Panc1 (cell line): ENCODE measurements at regions not wholly inside any gene's neighbourhood (a gene's known extent, or its start where the extent isn't known, plus 50 kb on each side); places are given as distances from the start of the nearest gene placed in this dataset.

Source experiments
- ATAC-seq: fragments of 200-7000 bp; cut with Tn5 transposase; 2 replicates; pipeline ENCODE4 v1.9.1; 2020; ENCODE audit warnings: mild to moderate bottlenecking, moderate library complexity
- BruUV-seq: library from RNA; stranded (reverse); fragments of 400-500 nt; replicated peaks from 2 replicates; lab custom pipeline; 2021; lab: Mats Ljungman, UMichigan
- CTCF ChIA-PET: fragments of 300-600 bp; sonication (Branson Sonifier 250); formaldehyde crosslinking; loops from one replicate; lab custom pipeline; 2022; ENCODE audit warnings: antibody characterized with exemption; lab: Charles Lee
- POLR2A ChIA-PET: fragments of 300-600 bp; sonication (Branson Sonifier 250); formaldehyde crosslinking; loops from one replicate; lab custom pipeline; 2022; ENCODE audit warnings: antibody characterized with exemption; lab: Charles Lee
- DNase-seq: peaks from one replicate; pipeline ENCODE4 v3.0.0-alpha.2; 2010; ENCODE audit warnings: low read depth, low spot score
- H3K27ac ChIP-seq: 2 replicates; pipeline ENCODE4 v1.5.1; 2011; ENCODE audit warnings: mild to moderate bottlenecking, low read length, inconsistent platforms
- H3K27me3 ChIP-seq: fragments of 200-500 bp; sonication (Bioruptor generic); 2 replicates; pipeline ENCODE4 v1.6.0; 2014; ENCODE audit warnings: low read length, inconsistent platforms; ENCODE audit not compliant: control insufficient read depth, insufficient read depth
- H3K36me3 ChIP-seq: fragments of 200-500 bp; sonication (Bioruptor generic); 2 replicates; pipeline ENCODE4 v1.5.1; 2014; ENCODE audit warnings: inconsistent platforms, mild to moderate bottlenecking, low read length, moderate library complexity; ENCODE audit not compliant: control insufficient read depth, insufficient read depth
- H3K4me1 ChIP-seq: 2 replicates; pipeline ENCODE4 v1.5.1; 2011; ENCODE audit warnings: inconsistent platforms, mild to moderate bottlenecking, low read length, moderate library complexity; ENCODE audit not compliant: control insufficient read depth, insufficient read depth
- H3K4me3 ChIP-seq, 2 experiments: 2 replicates each; pipeline ENCODE4 v1.5.1; 2011 to 2012; ENCODE audit warnings: low read depth in 2 of 2, low read length in 2 of 2, mild to moderate bottlenecking in 2 of 2, inconsistent platforms in 1 of 2, moderate library complexity in 1 of 2
- H3K9me3 ChIP-seq: fragments of 200-500 bp; sonication (Bioruptor generic); 2 replicates; pipeline ENCODE4 v1.5.1; 2014; ENCODE audit warnings: low read depth, mild to moderate bottlenecking, inconsistent platforms, low read length, moderate library complexity; ENCODE audit not compliant: control insufficient read depth, insufficient read depth
- POLR2AphosphoS5 ChIP-seq: IDR thresholded peaks from 2 replicates; pipeline ENCODE4 v1.6.1; 2012; ENCODE audit warnings: mild to moderate bottlenecking, low read depth, low read length, moderate library complexity
- SIN3A ChIP-seq: IDR thresholded peaks from 2 replicates; pipeline ENCODE4 v1.6.1; 2012; ENCODE audit warnings: low read depth, mild to moderate bottlenecking, low read length, moderate library complexity, borderline replicate concordance; ENCODE audit not compliant: insufficient read depth
- TCF7L2 ChIP-seq: IDR thresholded peaks from 2 replicates; pipeline ENCODE4 v1.6.1; 2011; ENCODE audit warnings: mild to moderate bottlenecking, low read depth, low read length, inconsistent platforms
- in situ Hi-C: cut with HindIII; loops from 2 replicates; pipeline ENCODE4 v1.10.0; 2016; ENCODE audit warnings: low sequenced_read_pairs, low pct_unique_long_range_greater_than_20kb
- intact Hi-C: fragments of 100-400 bp; cut with micrococcal nuclease; formaldehyde crosslinking; loops from one replicate; pipeline ENCODE4 v1.10.0; 2022; ENCODE audit not compliant: unreplicated experiment
- TF ChIP-seq, protein P1 (sequence below): fragments of 450-650 bp; IDR thresholded peaks from 2 replicates; pipeline ENCODE4 v1.5.1; 2017; ENCODE audit warnings: mild to moderate bottlenecking
- TF ChIP-seq, protein P2 (sequence below), 2 experiments: IDR thresholded peaks; 2 replicates each; pipeline ENCODE4 v1.6.1; 2011 to 2012; ENCODE audit warnings: low read depth in 2 of 2, control low read depth in 1 of 2, low read length in 1 of 2, mild to moderate bottlenecking in 1 of 2, moderate library complexity in 1 of 2; ENCODE audit not compliant: insufficient read depth in 1 of 2

DNA sequence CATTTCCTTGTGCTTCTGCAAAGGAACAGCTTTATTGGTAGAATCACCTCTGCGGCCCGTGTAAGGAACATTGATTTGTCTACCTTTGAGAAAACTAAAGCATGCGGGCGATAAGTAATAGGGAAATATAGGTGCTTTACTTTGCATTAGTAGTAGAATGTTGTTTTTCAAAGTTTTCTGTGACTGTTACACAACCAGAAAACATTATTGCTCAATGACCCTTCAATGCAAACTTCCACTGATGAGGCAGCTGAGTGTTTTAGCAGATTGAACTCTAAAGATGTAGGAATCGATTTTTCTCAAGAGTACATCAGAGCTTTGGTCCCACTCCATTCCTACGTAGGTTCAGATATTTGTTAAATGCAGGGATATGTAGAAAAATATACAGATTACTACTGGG is 427.8 kb downstream of the DNAJB9 start:
- Histone ChIP-seq H3K9me3 (no peaks in the 10 kb centered on the region), H3K4me3 (no peak overlapping the region), H3K27me3 (no peaks in the 10 kb centered on the region), H3K4me1 (no peaks in the 10 kb centered on the region), H3K27ac (no peak overlapping the region), H3K36me3 (no peaks in the 10 kb centered on the region)
- DNase-seq (no peak), ATAC-seq (no peak)
- intact Hi-C loops = no loop called here
- no peak for TF ChIP-seq TCF7L2
- TF ChIP-seq, protein P1, sequence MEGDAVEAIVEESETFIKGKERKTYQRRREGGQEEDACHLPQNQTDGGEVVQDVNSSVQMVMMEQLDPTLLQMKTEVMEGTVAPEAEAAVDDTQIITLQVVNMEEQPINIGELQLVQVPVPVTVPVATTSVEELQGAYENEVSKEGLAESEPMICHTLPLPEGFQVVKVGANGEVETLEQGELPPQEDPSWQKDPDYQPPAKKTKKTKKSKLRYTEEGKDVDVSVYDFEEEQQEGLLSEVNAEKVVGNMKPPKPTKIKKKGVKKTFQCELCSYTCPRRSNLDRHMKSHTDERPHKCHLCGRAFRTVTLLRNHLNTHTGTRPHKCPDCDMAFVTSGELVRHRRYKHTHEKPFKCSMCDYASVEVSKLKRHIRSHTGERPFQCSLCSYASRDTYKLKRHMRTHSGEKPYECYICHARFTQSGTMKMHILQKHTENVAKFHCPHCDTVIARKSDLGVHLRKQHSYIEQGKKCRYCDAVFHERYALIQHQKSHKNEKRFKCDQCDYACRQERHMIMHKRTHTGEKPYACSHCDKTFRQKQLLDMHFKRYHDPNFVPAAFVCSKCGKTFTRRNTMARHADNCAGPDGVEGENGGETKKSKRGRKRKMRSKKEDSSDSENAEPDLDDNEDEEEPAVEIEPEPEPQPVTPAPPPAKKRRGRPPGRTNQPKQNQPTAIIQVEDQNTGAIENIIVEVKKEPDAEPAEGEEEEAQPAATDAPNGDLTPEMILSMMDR = no peak
- TF ChIP-seq, protein P2, sequence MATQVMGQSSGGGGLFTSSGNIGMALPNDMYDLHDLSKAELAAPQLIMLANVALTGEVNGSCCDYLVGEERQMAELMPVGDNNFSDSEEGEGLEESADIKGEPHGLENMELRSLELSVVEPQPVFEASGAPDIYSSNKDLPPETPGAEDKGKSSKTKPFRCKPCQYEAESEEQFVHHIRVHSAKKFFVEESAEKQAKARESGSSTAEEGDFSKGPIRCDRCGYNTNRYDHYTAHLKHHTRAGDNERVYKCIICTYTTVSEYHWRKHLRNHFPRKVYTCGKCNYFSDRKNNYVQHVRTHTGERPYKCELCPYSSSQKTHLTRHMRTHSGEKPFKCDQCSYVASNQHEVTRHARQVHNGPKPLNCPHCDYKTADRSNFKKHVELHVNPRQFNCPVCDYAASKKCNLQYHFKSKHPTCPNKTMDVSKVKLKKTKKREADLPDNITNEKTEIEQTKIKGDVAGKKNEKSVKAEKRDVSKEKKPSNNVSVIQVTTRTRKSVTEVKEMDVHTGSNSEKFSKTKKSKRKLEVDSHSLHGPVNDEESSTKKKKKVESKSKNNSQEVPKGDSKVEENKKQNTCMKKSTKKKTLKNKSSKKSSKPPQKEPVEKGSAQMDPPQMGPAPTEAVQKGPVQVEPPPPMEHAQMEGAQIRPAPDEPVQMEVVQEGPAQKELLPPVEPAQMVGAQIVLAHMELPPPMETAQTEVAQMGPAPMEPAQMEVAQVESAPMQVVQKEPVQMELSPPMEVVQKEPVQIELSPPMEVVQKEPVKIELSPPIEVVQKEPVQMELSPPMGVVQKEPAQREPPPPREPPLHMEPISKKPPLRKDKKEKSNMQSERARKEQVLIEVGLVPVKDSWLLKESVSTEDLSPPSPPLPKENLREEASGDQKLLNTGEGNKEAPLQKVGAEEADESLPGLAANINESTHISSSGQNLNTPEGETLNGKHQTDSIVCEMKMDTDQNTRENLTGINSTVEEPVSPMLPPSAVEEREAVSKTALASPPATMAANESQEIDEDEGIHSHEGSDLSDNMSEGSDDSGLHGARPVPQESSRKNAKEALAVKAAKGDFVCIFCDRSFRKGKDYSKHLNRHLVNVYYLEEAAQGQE (IDR thresholded peaks at IDR 0.05; ENCODE audit: insufficient read depth in 1 of 2, low read depth in 2 of 2, low read length in 1 of 2) = no peak
- TF ChIP-seq SIN3A = no peak
- TF ChIP-seq POLR2AphosphoS5 = no peak
- no TSS peak for BruUV-seq
- in situ Hi-C loops = no loop called here
- ChIA-PET CTCF (no interaction called here), POLR2A (no interaction called here)

DNA sequence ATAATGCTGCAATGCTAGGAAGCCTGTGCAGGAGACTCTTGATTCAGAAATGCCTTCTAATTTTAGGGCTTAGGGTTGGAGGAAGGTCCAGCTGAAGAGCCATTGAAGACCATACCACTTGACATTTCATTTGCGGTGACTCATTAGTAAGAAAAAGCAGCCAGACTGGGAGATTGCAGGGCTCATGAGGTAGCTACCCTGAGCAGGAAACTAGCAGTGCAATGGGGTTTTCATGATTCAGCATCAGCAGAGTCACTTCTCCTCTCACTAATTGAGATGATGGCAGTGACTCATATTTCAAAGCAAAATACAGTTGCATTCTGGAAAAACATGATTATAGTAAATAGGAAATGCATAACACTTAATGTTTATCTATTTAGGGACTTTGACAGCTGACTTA is 434.1 kb downstream of the DNAJB9 start:
- Histone ChIP-seq H3K36me3 (no peaks in the 10 kb centered on the region), H3K27me3 (no peaks in the 10 kb centered on the region), H3K9me3 (no peaks in the 10 kb centered on the region), H3K27ac (no peak overlapping the region), H3K4me3 (no peak overlapping the region), H3K4me1 (no peaks in the 10 kb centered on the region)
- in situ Hi-C loops (no loop called here), intact Hi-C loops (no loop called here)
- DNase-seq (no peak), ATAC-seq (no peak)
- no peak for TF ChIP-seq TCF7L2
- TF ChIP-seq, protein P2 (IDR thresholded peaks at IDR 0.05; ENCODE audit: insufficient read depth in 1 of 2, low read depth in 2 of 2, low read length in 1 of 2) = no peak
- no peak for TF ChIP-seq SIN3A
- no peak for TF ChIP-seq POLR2AphosphoS5
- TF ChIP-seq, protein P1 = no peak
- no TSS peak for BruUV-seq
- ChIA-PET POLR2A (no interaction called here), CTCF (no interaction called here)
